GM21786 (cell line): ENCODE measurements at regions not wholly inside any gene's neighbourhood (a gene's known extent, or its start where the extent isn't known, plus 50 kb on each side); places are given as distances from the start of the nearest gene placed in this dataset.
A peak's percentile ranks its signal among the peaks of the same experiment; 100 is the strongest.
"Not testable (repeated sequence)": the region's sequence is repeated elsewhere in the genome, so short reads cannot be mapped to it uniquely, and the experiment has no call there.

Experiments
- ATAC-seq: cut with Tn5 transposase; IDR thresholded peaks from one replicate; pipeline ENCODE4 v1.9.1; 2021; ENCODE audit not compliant: unreplicated experiment

DNA sequence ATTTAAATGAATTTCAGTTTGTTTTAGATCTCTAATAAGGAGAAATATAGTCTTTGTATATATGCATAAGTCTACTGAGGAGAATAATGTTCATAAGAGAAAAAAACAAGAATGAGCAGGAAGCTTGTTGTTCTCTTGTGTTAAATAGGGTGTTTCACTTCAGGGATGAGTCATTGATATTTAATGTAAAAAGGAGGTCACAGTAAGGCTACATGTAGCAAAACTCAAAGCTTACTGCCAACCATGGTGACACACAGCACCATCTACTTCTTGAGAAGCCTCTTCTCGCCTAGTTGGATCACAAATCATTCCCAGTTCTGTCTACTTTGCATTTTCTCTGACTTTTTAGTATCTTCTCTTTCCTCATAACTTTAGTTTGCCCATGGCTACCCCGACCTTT lies 1466.0 kb upstream of the C9orf72 start:
- ATAC-seq: peak; percentile 43

DNA sequence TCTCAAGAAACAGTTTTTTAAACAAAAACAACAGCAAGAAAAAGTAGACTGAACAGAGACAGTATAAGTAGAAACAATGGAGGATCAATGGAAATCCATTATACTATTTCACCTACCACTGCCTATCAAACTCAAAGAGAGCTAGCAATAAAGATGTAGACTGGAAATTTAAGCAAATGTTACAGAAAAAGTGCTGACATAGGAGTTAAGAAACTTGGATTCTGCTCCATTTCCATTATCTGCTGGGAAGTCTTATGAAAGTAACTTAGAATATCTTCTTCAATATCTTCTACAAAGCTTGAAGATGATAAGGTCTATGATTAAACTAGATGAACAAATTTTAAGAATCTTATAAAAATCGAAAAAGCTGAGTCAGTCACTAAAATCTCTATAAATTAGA lies 1469.8 kb upstream of the C9orf72 start:
- ATAC-seq: no peak

DNA sequence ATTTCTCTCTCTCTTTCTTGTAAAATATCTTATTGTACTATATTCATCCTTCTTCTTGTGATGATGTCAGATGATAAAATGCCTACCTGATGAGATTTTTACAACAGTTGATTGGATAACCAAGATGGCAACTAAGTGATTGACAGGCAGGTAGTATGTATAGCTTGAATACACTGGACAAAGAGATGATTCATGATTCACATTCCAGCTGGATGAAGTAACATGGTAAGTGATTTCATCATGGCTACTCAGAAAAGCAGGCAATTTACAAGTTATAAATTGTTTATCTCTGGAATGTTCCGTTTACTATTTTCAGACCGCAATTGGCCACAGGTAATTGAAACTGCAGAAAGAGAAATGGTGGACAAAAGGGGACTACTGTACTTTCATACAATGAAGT lies 1471.7 kb upstream of the C9orf72 start:
- no peak for ATAC-seq

DNA sequence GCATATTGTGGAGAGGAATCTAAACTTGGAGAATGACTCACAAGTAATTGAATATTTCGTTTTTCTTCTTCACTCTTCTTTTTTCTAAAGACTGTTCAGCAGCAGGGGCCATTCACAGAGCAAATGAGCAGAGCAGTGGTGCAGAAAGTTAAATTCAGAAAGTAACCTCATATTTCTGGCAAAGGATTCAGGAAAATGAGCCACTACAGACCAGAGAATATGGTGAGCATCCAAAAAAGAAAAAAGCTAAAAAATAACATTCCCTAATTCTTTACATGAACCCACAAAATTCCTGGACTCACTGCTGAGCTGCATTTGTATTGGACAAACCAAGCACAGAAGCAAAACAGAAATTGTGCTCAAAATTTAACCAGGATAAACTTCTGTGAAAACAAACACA lies 1486.8 kb upstream of the C9orf72 start:
- no peak for ATAC-seq

DNA sequence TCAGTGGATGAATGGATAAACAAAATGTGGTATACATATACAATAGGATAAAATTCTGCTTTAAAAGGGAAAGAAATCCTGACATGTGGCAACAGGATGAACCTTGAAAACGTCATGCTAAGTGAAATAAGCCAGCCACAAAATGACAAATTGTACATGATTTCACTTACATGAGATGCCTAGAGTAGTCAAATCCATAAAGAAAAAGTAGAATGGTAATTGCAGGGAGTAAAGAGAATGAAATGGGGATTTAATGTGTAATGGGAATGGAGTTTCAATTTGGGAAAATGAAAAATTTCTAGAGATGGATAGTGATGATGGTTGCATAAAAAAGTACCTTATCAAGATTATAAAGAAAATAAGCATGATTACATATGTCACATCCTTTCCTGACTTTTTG lies 1489.2 kb upstream of the C9orf72 start:
- ATAC-seq: no peak

DNA sequence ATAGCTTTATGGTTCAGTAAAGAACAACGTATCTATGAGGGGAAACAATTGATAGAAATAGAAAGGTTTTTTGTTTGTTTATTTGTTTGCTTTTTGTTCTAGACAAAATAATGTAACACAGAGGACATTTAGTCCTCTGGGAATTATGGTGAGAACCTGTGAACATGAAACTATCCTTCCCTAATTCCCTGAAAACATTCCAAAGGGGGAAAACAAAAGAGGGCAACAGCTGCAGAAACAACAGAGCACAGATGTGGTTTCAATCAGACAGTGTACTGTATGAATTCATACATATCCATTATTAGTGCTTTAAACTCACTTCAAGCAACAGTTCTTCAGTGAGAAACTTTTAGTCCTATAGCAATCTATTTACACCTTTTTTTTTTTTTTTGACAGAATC lies 1489.8 kb upstream of the C9orf72 start:
- ATAC-seq: no peak

DNA sequence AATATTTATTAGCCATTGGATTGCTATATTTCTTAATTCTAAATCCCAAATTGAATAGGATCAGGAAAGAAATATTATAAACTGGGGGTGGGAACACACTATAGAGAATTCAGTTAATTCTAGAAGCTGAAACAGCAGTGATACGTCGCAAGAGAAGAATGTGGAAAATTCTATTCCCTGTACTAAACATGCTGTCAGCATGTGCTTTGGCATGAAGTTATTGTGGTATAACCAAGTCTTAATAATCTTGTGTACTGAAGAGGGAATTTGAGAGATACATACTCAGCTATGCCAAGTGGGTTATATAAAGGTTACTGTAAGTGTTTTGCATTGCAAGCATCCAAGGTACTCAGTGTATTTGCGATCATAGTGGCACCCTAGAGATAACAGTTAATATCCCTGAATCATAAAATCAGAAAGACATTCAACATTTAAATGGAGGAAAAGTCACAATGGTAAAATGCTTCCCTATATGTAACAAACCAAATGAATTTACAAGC lies 1492.9 kb upstream of the C9orf72 start:
- ATAC-seq: no peak

DNA sequence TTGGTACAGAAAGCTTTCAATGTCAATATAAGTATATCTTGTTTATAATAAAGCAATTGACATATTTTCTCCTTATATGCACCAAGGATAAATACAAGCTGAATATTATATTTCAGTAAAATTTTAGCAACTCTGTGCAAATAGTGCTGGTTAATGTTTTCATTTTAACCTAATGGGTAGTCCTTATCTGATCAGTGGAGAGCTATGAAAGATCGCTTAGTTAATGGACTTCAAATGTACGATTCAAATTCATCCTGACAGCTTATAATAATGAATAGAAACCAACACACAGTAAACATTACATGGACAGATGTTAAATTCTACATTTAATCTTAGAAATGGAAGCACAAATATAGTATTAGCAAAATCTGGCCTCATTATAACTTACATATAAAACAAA lies 1495.2 kb upstream of the C9orf72 start:
- ATAC-seq: no peak

DNA sequence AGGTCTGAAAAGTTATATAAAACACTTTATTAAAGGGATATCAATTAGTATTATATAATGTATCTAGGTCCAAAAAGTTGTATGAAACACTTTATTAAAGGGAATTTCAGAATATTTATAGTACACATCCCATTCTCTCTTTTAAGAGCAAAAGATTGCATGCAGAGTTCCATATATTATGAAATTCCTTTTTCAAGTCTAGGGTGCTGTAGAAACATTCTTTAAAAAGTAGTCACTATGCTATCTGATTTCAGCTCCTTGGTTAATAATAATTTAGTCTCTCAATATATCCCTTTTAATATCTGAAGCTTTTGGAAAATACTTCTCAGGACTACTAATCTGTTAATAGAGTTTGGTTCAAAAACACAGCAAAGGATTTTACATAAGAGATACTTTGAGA lies 1496.1 kb upstream of the C9orf72 start:
- ATAC-seq: no peak

DNA sequence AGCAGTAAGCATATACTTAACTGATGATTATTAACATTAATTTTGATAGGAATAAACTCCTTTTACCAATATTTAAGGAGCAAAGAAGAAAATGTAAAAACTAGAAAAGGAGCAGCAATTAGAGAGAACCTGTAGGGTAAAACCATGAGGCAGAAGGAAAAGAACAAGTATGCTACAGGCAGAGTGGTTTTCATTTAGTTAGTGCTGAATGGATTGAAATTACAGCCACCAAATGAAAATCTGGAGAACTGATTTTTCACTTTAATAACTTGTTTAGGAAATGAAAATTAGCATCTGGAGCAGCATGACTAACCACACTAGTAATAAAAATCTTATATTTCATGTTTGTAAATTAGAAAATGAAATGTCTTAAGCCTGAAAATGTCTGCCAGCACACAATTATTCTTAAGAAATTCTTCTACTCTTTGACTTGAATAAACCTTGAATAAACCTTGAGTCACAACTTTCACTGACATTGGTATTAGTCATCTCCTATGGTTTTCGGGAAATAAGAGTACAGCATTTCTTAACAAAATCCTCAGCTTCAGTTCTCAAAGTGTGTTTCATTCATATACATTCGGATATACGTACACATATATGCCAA lies 1504.9 kb upstream of the C9orf72 start:
- no peak for ATAC-seq

DNA sequence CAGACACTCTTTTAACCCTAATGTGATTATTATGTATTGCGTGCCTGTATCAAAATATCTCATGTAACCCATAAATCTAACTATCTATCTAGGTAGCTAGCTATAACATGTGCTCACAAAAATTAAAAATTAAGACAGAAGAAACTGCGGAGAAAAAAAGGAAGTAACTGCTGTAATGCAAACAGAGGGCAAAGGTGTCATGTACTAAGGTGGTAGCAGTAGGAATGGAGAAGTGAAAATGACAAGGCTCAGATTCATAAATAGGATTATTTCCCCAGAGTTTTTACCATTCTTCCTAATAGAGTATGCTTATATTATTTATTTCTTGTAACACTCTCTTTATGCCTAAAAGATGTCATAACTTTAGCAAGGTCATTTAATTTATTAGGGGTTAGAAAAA lies 1527.5 kb upstream of the C9orf72 start:
- no peak for ATAC-seq

DNA sequence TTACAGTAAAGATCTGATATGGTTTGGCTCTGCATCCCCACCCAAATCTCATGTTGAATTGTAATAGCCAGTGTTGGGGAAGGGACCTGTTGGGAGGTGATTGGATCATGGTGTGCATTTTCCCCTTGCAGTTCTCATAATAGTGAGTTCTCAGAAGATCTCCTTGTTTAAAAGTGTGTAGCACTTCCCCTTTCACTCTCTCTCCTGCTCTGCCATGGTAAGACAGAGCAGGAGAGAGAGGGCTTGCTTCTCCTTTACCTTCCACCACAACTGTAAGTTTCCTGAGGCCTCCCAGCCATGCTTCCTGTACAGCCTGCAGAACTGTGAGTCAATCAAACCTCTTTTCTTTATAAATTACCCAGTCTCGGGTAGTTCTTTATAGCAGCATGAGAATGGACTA lies 1530.9 kb upstream of the C9orf72 start:
- not testable (repeated sequence) for ATAC-seq

DNA sequence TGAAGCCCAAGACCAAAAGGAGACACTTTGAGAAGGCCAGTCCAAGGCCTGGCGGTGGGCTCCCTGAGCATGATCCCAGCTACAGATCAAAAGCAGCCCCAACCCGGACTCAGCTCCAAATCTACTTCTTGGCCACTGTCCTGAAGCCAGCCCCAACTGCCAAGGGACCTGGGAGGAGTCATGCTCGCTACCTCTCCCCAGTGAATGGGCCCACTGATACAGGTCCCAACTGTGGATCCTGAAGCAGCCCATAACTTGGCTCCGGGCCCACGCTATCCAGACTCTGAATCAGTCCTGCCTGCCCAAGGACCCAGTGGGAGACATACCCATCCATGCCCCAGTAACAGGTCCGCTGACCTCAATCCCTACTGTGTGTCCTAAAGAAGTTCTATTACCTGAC lies 1545.3 kb upstream of the C9orf72 start:
- ATAC-seq: no peak

DNA sequence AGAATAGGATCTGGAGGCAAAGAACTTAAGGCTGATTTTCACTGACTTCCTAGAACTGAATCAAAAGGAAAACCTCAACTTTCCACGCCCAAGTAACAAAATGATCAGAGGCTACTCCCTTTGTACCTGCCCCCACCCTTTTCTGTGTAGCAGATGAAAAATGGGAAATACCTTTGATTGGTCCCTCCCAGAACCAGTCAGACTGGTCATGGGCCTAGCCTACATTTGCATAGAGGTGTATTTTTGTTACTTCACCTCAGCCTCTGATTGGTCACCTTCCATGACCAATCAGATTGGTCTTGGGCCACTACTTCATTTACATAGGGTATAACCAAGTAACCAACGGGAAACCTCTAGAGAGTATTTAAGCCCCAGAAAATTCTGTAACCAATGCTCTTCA lies 1553.5 kb upstream of the C9orf72 start:
- no peak for ATAC-seq

DNA sequence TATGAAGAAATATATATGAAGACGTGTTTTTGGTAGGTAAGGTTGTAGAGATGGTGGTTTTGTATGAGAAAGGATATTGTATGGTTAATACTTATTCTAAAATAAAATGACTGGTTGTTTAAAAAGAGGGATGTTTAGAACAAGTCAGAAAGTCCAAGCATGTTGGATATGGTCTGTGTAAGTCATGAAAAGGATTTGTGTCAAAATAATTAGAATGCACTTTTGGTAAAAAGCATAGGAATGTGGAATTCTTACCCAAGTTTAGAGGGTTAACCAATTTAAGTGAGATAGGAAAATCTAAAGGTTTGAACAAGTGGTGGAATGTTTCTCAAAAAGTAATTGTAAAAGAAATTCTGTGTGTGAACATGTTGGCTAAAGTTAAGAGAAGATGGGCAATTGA lies 1556.5 kb upstream of the C9orf72 start:
- no peak for ATAC-seq

DNA sequence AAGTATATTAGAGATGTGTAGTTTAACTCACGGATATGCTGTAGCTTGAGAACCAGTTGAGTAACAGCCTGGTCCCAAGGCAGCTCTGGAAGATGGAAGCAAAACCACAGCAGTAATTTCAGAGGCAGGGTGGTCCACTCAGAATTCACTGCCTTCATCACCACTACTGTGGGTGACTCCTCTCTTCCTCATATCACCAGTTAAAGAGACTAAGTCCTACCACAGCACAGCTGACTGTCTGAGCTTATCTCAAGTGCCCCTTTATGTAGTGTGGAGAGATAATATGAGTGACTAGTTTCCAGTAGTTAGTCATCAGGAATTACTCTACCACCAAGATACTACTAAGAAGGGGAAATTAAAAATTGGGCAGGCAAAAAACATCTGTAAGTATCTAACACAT lies 1571.2 kb upstream of the C9orf72 start:
- no peak for ATAC-seq

DNA sequence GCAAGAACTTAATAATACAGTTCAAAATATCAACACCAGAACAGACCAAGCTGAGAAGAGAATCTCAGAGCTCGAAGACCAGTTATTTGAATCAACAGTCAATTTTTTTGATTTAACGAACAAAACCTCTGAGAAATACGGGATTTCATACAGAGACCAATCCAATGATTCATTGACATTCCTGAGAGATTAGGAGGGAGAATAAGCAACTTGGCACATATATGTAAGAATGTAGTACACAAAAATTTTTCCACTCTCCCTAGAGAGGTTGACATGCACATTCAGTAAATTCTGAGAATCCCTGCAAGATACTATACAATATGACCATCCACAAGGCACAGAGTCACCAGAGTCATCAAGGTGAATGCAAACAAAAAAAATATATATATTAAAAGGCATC lies 1577.3 kb upstream of the C9orf72 start:
- ATAC-seq: no peak

DNA sequence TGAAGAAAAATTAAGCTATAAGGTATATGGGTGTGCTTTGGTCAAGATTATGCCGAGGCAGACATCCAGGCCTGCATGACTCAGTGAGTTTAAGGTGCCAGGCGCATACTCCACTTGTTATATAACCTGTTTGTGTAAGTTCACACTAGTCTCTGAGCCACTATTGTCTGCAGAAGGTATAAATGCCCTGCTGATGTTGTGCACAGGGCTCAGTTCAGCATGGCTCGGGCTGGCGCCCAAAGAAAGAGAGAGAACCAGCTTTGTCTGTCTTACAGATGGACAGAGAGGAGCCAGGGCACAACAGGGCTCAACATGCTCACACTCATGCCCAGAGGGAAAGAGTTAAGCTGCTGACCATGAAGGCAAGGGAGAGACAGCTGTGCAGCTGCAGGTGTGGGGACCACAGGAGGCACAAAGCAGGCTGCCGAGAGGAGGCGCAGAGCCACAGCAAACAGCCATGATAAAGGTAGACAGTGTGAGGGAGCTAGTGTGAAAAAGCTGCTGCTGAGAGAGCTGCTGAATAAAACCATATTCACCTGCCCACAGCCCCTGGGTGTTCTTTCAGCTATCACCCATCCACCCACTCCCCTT lies 1587.6 kb upstream of the C9orf72 start:
- ATAC-seq: no peak

DNA sequence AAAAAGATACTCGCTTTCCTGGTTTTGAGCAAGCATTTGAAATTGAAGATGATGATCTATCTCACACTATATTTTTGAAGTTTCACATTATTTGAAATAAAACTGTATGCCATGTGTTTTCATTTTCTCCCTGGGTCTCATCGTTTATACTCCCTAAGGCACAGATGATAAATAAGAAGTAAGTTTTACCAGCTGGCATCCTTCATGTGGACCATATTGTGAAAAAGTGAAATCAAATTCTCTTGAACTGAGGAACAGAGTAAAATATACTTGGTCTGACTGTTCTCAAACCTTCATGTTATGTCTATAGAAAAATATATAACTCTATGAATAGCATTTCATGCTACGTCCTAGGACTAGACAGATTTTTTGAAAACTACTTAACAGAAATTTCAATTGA lies 1600.9 kb upstream of the C9orf72 start:
- no peak for ATAC-seq

DNA sequence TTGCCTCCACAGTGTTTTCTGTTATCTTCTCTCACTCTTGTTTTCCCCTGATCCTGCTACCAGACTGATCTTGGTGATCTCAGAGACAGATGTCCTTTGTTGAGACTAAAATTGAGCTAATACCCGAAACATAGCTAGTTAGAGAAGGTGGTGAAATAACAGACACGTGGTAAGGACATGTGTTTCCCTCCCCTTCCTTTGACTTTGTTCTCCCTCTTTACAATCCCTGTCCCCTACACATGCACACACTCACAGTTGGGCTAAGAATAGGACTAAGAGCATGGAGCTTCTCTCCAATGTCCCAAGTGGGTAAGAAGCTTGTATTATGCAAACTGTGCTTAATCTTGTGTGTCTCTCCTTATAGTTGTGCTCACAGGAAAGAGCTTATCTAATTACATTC lies 1603.0 kb upstream of the C9orf72 start:
- no peak for ATAC-seq

DNA sequence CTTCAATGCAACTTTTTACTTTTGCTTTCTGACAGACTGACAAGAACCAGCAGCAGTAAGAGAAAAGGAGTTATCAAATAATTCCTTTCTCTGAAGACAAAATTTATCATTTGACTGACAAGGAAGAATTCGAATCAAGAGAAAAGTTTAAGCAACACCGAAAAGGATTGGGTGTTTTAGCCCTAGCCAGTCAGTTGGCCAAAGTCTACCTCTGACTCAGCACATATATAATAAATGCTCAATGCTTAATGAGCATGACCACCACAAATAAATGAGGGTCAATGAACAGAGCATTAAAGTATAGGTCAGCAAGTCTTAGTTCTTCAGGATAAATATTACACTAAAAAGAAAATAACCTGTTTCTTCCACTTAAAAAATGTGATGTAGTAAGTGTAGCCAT lies 1603.5 kb upstream of the C9orf72 start:
- ATAC-seq: no peak

DNA sequence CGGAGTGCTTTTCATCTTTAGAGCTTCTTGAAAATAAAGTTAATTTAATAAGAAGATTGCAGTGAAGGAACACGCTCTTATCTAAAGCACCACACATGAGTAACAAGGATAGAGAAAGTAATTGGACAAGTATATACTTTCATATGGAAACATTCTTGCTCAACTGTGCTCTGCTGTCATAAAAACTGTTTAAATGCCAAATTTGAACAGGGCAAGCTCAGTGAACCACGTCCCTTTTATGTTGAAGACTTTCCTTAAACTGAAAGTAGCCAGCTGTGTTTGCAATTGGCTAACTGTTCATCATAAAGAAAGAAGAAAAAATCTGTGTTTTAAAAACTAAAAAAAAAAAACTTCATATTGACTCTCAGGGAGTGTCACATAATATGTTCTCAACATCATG lies 1610.7 kb upstream of the C9orf72 start:
- ATAC-seq: no peak

DNA sequence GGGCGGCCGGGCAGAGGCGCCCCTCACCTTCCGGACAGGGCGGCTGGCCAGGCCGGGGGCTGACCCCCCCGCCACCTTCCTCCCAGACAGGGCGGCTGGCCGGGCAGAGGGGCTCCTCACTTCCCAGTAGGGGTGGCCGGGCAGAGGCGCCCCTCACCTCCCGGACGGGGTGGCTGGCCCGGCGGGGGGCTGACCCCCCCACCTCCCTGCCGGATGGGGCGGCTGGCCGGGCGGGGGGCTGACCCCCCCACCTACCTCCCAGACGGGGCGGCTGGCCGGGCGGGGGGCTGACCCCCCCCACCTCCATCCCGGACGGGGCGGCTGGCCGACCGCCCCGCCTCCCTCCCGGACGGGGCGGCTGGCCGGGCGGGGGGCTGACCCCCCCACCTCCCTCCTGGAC lies 1615.5 kb upstream of the C9orf72 start:
- not testable (repeated sequence) for ATAC-seq
